ENCODE measurements at regions not wholly inside any gene's neighbourhood (a gene's known extent, or its start where the extent isn't known, plus 50 kb on each side); places are given as distances from the start of the nearest gene placed in this dataset.

DNA sequence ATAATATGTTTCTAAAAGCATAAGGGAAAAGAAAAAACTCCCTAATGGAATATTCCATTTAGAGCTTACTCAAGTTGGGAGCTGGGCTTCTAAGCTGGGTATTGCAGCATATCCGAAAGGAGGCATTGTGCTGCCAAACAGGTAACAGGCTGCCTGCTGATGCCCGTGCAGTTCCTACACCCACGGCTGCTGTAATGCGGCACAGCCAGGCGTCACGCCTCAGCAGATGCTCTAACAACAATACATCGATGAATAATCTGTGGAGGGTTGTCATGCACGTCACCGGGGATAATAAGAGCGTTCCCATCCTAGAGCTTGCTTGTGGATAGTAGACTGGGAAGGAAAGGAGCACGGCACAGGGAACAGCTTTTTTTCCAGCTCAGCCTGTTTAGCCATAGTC lies 1582.1 kb upstream of the SLC10A2 start:
- TF ChIP-seq, protein P1, sequence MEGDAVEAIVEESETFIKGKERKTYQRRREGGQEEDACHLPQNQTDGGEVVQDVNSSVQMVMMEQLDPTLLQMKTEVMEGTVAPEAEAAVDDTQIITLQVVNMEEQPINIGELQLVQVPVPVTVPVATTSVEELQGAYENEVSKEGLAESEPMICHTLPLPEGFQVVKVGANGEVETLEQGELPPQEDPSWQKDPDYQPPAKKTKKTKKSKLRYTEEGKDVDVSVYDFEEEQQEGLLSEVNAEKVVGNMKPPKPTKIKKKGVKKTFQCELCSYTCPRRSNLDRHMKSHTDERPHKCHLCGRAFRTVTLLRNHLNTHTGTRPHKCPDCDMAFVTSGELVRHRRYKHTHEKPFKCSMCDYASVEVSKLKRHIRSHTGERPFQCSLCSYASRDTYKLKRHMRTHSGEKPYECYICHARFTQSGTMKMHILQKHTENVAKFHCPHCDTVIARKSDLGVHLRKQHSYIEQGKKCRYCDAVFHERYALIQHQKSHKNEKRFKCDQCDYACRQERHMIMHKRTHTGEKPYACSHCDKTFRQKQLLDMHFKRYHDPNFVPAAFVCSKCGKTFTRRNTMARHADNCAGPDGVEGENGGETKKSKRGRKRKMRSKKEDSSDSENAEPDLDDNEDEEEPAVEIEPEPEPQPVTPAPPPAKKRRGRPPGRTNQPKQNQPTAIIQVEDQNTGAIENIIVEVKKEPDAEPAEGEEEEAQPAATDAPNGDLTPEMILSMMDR (IDR thresholded peaks at IDR 0.05; ENCODE audit: low read depth, low read length) = no peak
- no peak for TF ChIP-seq EZH2phosphoT487 (IDR thresholded peaks at IDR 0.05; ENCODE audit: low read depth)

Measured in OCI-LY3 (cell line).